ENCODE measurements at regions not wholly inside any gene's neighbourhood (a gene's known extent, or its start where the extent isn't known, plus 50 kb on each side); places are given as distances from the start of the nearest gene placed in this dataset.

GRCh38 chr1:209503196-209503595, 80.3 kb upstream of the CAMK1G start:
- TF ChIP-seq, protein P1, sequence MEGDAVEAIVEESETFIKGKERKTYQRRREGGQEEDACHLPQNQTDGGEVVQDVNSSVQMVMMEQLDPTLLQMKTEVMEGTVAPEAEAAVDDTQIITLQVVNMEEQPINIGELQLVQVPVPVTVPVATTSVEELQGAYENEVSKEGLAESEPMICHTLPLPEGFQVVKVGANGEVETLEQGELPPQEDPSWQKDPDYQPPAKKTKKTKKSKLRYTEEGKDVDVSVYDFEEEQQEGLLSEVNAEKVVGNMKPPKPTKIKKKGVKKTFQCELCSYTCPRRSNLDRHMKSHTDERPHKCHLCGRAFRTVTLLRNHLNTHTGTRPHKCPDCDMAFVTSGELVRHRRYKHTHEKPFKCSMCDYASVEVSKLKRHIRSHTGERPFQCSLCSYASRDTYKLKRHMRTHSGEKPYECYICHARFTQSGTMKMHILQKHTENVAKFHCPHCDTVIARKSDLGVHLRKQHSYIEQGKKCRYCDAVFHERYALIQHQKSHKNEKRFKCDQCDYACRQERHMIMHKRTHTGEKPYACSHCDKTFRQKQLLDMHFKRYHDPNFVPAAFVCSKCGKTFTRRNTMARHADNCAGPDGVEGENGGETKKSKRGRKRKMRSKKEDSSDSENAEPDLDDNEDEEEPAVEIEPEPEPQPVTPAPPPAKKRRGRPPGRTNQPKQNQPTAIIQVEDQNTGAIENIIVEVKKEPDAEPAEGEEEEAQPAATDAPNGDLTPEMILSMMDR (IDR thresholded peaks at IDR 0.05; ENCODE audit: borderline replicate concordance, extremely low read depth, low read length, poor library complexity, severe bottlenecking): no peak
- no peak for TF ChIP-seq EZH2 (IDR thresholded peaks at IDR 0.05; ENCODE audit: borderline replicate concordance, low read depth, low read length, severe bottlenecking)

All from DND-41 (cell line).